ENCODE measurements at regions not wholly inside any gene's neighbourhood (a gene's known extent, or its start where the extent isn't known, plus 50 kb on each side); places are given as distances from the start of the nearest gene placed in this dataset.

DNA sequence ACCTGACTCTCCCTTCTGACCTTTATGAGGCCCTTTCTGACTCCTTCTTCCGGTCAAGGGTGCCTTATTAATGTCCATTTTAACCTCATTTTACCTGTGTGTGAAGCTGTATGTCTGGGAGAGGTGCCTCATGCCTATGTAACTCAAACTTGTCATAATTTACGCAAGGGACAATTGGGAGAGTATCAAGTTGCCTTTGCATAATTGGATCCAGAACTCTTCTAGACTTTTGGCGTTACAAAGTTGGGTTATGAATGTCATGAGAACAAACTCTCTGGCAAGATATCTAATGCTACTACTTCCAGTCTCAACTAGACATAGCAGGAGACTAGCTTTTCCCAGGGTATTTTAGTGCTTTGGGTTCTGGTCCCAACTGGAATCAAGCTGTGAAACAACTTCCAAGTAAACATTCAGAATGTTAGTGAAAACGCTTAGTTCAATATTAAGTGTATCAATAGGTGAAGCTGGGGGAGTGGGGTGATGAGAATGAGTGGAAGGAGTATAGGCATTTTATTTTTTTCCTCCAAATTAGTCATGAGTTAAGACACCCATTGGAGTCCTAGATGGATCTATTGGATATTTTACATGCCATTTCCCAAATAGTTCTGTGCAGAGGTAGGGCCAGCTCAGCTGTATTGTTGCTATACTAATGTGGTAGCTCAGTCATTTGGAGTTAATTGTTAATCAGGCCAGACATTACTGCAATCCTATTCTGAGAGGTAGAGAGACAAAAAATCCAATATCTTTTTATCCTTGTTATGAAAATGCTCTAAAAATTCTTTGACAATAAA lies 159.9 kb downstream of the TFAP2B start:
- TF ChIP-seq CTCF (conservative IDR thresholded peaks at IDR 0.05) = no peak
- H3K27me3 Mint-ChIP-seq = no peaks in the 10 kb centered on the region
- no peak overlapping the region for H3K4me3 Mint-ChIP-seq
- H3K27ac Mint-ChIP-seq = no peak overlapping the region
- no peak for DNase-seq (ENCODE audit: extremely low spot score, unreplicated experiment)
- no peaks in the 10 kb centered on the region for H3K36me3 Mint-ChIP-seq
- H3K4me1 Mint-ChIP-seq (ENCODE audit: unreplicated experiment) = peaks cover 8% of the 10 kb centered on the region
- no peaks in the 10 kb centered on the region for H3K9me3 Mint-ChIP-seq

DNA sequence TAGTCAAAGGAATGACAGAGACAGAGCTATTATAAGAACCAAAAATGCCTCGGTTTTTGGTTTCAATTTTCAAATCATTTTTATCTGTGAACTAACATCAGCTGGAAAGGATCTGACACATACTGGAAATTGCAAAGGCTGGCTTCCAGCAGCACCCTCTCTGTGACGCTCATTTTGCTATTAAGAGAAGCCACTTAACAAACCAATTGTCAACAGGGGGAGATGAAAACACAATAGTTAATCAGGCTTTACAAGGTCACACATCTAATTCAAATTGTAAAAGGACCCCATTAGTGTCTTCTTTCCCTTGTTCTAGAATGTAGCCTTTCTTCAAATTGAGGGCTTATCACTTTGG lies 160.5 kb downstream of the TFAP2B start:
- DNase-seq (ENCODE audit: extremely low spot score, unreplicated experiment) = no peak
- H3K36me3 Mint-ChIP-seq = no peaks in the 10 kb centered on the region
- H3K4me3 Mint-ChIP-seq = no peak overlapping the region
- TF ChIP-seq CTCF (conservative IDR thresholded peaks at IDR 0.05) = no peak
- no peaks in the 10 kb centered on the region for H3K27me3 Mint-ChIP-seq
- no peaks in the 10 kb centered on the region for H3K9me3 Mint-ChIP-seq
- no peak overlapping the region for H3K27ac Mint-ChIP-seq
- peaks cover 8% of the 10 kb centered on the region for H3K4me1 Mint-ChIP-seq (ENCODE audit: unreplicated experiment)

DNA sequence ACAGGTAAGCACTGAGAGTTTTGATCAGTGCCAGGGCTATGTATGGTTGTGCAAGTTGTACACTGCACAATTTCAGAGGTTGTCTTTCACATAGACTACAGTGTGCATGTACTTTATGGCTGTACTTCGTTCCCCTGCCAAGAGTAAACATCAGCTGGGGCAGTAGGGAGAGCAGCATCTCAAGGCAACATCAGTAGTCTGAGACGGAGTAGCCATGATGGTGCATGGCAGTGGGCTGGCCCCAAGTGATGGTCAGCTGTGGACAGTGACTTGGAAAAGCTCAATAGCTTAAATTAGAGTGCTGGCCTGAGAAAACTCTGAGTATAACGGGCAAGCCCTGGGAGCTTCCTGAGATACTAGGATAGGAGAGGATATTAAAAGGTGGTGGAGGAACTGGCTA lies 165.5 kb downstream of the TFAP2B start:
- Mint-ChIP-seq H3K27me3 (no peaks in the 10 kb centered on the region), H3K4me1 (ENCODE audit: unreplicated experiment) (no peaks in the 10 kb centered on the region), H3K9me3 (no peaks in the 10 kb centered on the region), H3K27ac (no peak overlapping the region), H3K36me3 (peaks cover 4% of the 10 kb centered on the region), H3K4me3 (no peak overlapping the region)
- no peak for TF ChIP-seq CTCF (conservative IDR thresholded peaks at IDR 0.05)
- no peak for DNase-seq (ENCODE audit: extremely low spot score, unreplicated experiment)

DNA sequence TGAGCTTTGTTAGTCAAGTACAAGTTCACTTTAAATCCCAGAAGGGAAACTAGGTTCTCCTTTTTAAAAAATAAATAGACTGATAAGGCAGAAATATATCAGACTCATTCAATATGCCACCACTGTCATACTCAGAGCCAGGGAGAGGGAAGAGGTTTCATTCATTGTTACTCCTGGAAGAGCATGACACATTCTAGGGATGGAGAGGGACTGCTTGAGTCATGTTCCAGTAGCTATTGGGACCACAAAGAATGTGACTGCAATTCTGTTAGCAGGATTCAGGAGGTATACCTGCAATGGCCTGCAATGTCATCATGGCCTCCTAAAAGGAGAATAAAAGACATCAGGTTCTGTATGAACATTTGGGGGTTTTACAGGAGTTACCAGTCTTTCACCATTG lies 167.6 kb downstream of the TFAP2B start:
- no peak overlapping the region for H3K27ac Mint-ChIP-seq
- H3K36me3 Mint-ChIP-seq = peaks cover 4% of the 10 kb centered on the region
- H3K27me3 Mint-ChIP-seq = no peaks in the 10 kb centered on the region
- no peak for TF ChIP-seq CTCF (conservative IDR thresholded peaks at IDR 0.05)
- no peaks in the 10 kb centered on the region for H3K4me1 Mint-ChIP-seq (ENCODE audit: unreplicated experiment)
- no peak overlapping the region for H3K4me3 Mint-ChIP-seq
- H3K9me3 Mint-ChIP-seq = no peaks in the 10 kb centered on the region
- no peak for DNase-seq (ENCODE audit: extremely low spot score, unreplicated experiment)

- Mint-ChIP-seq H3K27ac (no peak overlapping the region), H3K9me3 (no peaks in the 10 kb centered on the region), H3K27me3 (no peaks in the 10 kb centered on the region), H3K36me3 (peaks cover 4% of the 10 kb centered on the region), H3K4me1 (ENCODE audit: unreplicated experiment) (no peaks in the 10 kb centered on the region), H3K4me3 (no peak overlapping the region)
- no peak for TF ChIP-seq CTCF (conservative IDR thresholded peaks at IDR 0.05)
- no peak for DNase-seq (ENCODE audit: extremely low spot score, unreplicated experiment)
Observed at GRCh38 chr6:50989123-50989522, 170.5 kb downstream of the TFAP2B start.
